ENCODE measurements at regions not wholly inside any gene's neighbourhood (a gene's known extent, or its start where the extent isn't known, plus 50 kb on each side); places are given as distances from the start of the nearest gene placed in this dataset.

GRCh38 chr9:105859428-105860091, 165.2 kb downstream of the TMEM38B start:
- no peak overlapping the region for H3K4ac ChIP-seq (ENCODE audit: low read depth, low read length)
- H3K79me2 ChIP-seq (ENCODE audit: insufficient read depth, low read length) = no peaks in the 10 kb centered on the region
- H3K23me2 ChIP-seq (ENCODE audit: insufficient read length, low read depth, low read length, poor library complexity, severe bottlenecking) = no peaks in the 10 kb centered on the region
- H3K27ac ChIP-seq (ENCODE audit: insufficient read length, low read depth, low read length) = no peak overlapping the region
- no peak overlapping the region for H3K4me3 Mint-ChIP-seq
- H3K4me1 ChIP-seq (ENCODE audit: insufficient read depth, low read length) = no peaks in the 10 kb centered on the region; the same call in 1 of the 2 replicates
- no peak for DNase-seq
- H3K14ac ChIP-seq (ENCODE audit: insufficient read depth, low read length) = no peak overlapping the region
- no peaks in the 10 kb centered on the region for H3K27me3 ChIP-seq (ENCODE audit: insufficient read depth, low read length)
- H3K23ac ChIP-seq (ENCODE audit: insufficient read length, low read depth, low read length) = no peak overlapping the region
- no peak overlapping the region for H3K9ac ChIP-seq (ENCODE audit: extremely low read depth, insufficient read length, low read length)
- H4K8ac ChIP-seq (replicated peaks; ENCODE audit: insufficient read length, low read depth, low read length) = no peak overlapping the region
- H3K27ac Mint-ChIP-seq = peak overlapping the region in 1 of 3 experiments; percentile 11; a peak in 3 of 7 replicates
- no peak overlapping the region for H2AFZ ChIP-seq (ENCODE audit: low read length)
- no peak overlapping the region for H3K18ac ChIP-seq (ENCODE audit: insufficient read length, low read depth, low read length)
- no peak overlapping the region for H4K91ac ChIP-seq (ENCODE audit: insufficient read length, low read depth, low read length)
- peaks cover 0 to 2% of the 10 kb centered on the region in 2 experiments; a peak in 2 of 4 replicates for H3K4me1 Mint-ChIP-seq
- H4K5ac ChIP-seq (ENCODE audit: insufficient read length, low read depth, low read length) = no peak overlapping the region
- no peak overlapping the region for H3K4me2 ChIP-seq (ENCODE audit: insufficient read depth, insufficient read length, low read length)
- H3K36me3 Mint-ChIP-seq (ENCODE audit: insufficient read depth in 1 of 3, low read depth in 3 of 3) = no peaks in the 10 kb centered on the region
- H3T11ph ChIP-seq (ENCODE audit: low read length) = no peak overlapping the region
- H3K79me1 ChIP-seq (ENCODE audit: insufficient read depth, low read depth, low read length, poor library complexity, severe bottlenecking) = no peaks in the 10 kb centered on the region
- TF ChIP-seq CTCF (conservative IDR thresholded peaks at IDR 0.05) = no peak
- H2BK20ac ChIP-seq (ENCODE audit: low read depth, low read length, poor library complexity, severe bottlenecking) = no peak overlapping the region
- no peaks in the 10 kb centered on the region for H4K20me1 ChIP-seq (ENCODE audit: control insufficient read depth, insufficient read depth, insufficient read length)
- no peaks in the 10 kb centered on the region for H3K9me3 ChIP-seq (ENCODE audit: control insufficient read depth, low read depth, low read length)
- no peak overlapping the region for H2BK12ac ChIP-seq (ENCODE audit: insufficient read length, low read depth, low read length)
- no peak overlapping the region for H2BK120ac ChIP-seq (ENCODE audit: low read depth, low read length, poor library complexity, severe bottlenecking)
- no peak overlapping the region for H2BK5ac ChIP-seq (ENCODE audit: insufficient read length, low read length)
- no peak overlapping the region for H2AK5ac ChIP-seq (ENCODE audit: insufficient read length, low read length)
- H3K56ac ChIP-seq (ENCODE audit: insufficient read length, low read depth, low read length) = no peak overlapping the region
- no peak overlapping the region for H2BK15ac ChIP-seq (ENCODE audit: low read depth, low read length)
- no peaks in the 10 kb centered on the region for H3K9me3 Mint-ChIP-seq
- H3K27me3 Mint-ChIP-seq (ENCODE audit: low read depth) = no peaks in the 10 kb centered on the region

Measured in H9 (cell line).